Stimulated activated CD4-positive, alpha-beta T cell treated with anti-CD3 and anti-CD28 coated beads, Interleukin-12 subunit alpha, Interleukin-12 subunit beta, amount 100 ng/mL, for 48 hours (primary cell): ENCODE measurements at regions not wholly inside any gene's neighbourhood (a gene's known extent, or its start where the extent isn't known, plus 50 kb on each side); places are given as distances from the start of the nearest gene placed in this dataset.
"Not testable (repeated sequence)": the region's sequence is repeated elsewhere in the genome, so short reads cannot be mapped to it uniquely, and the experiment has no call there.

ENCODE experiments used
- DNase-seq, 3 donors: peaks; one replicate each; pipeline ENCODE4 v3.0.0-alpha.2; 2020; ENCODE audit warnings: low read depth in 2 of 3, low spot score in 1 of 3

GRCh38 chr5:67652201-67652600, 455.6 kb upstream of the CD180 start:
- DNase-seq, result no peak

GRCh38 chr5:67651180-67651579, 454.6 kb upstream of the CD180 start:
- DNase-seq, result no peak

- no peak for DNase-seq
Measured at GRCh38 chr5:67648201-67648671, 451.6 kb upstream of the CD180 start.

- no peak for DNase-seq
Measured at GRCh38 chr5:67647772-67648171, 451.2 kb upstream of the CD180 start.

GRCh38 chr5:67644221-67644920, 447.8 kb upstream of the CD180 start:
- DNase-seq, result no peak

- no peak for DNase-seq
Measured at GRCh38 chr5:67643536-67643935, 446.9 kb upstream of the CD180 start.

- DNase-seq, result no peak
Measured at GRCh38 chr5:67639976-67640375, 443.4 kb upstream of the CD180 start.

- DNase-seq, result no peak
Measured at GRCh38 chr5:67639313-67639712, 442.7 kb upstream of the CD180 start.

- DNase-seq, result no peak
Measured at GRCh38 chr5:67636850-67637524, 440.4 kb upstream of the CD180 start.

GRCh38 chr5:67636091-67636490, 439.5 kb upstream of the CD180 start:
- no peak for DNase-seq

- not testable (repeated sequence) for DNase-seq
Measured at GRCh38 chr5:67627079-67627478, 430.5 kb upstream of the CD180 start.

GRCh38 chr5:67623078-67623477, 426.5 kb upstream of the CD180 start:
- DNase-seq, result no peak

- no peak for DNase-seq
Measured at GRCh38 chr5:67620424-67621397, 424.1 kb upstream of the CD180 start.

- no peak for DNase-seq
Measured at GRCh38 chr5:67619636-67620035, 423.0 kb upstream of the CD180 start.

- DNase-seq, result no peak
Measured at GRCh38 chr5:67619235-67619634, 422.6 kb upstream of the CD180 start.

- DNase-seq, result no peak
Measured at GRCh38 chr5:67617051-67617450, 420.5 kb upstream of the CD180 start.

- DNase-seq, result no peak
Measured at GRCh38 chr5:67612961-67613360, 416.4 kb upstream of the CD180 start.

- no peak for DNase-seq
Measured at GRCh38 chr5:67610186-67610912, 413.8 kb upstream of the CD180 start.

- no peak for DNase-seq
Measured at GRCh38 chr5:67607958-67608357, 411.4 kb upstream of the CD180 start.

GRCh38 chr5:67606586-67606947, 410.0 kb upstream of the CD180 start:
- DNase-seq, result no peak
